B cell (primary cell): ENCODE measurements at regions not wholly inside any gene's neighbourhood (a gene's known extent, or its start where the extent isn't known, plus 50 kb on each side); places are given as distances from the start of the nearest gene placed in this dataset.

Experiments
- ATAC-seq: fragments of 200-7000 bp; cut with Tn5 transposase; one replicate; pipeline ENCODE4 v1.10.0; 2021; ENCODE audit warnings: low read depth, mild to moderate bottlenecking, moderate number of reproducible peaks, moderate library complexity
- CTCF ChIA-PET: fragments of 350-600 bp; sonication (Branson Sonifier 250); formaldehyde crosslinking; loops from one replicate; lab custom pipeline; 2021; ENCODE audit warnings: antibody characterized with exemption, inconsistent platforms; lab: Charles Lee
- POLR2A ChIA-PET: fragments of 350-600 bp; sonication (Branson Sonifier 250); formaldehyde crosslinking; loops from one replicate; lab custom pipeline; 2021; ENCODE audit warnings: antibody characterized with exemption; lab: Charles Lee
- DNase-seq: peaks from one replicate; pipeline ENCODE4 v3.0.0; 2013
- H2AFZ ChIP-seq: 2 replicates; pipeline ENCODE4 v1.6.1; 2012; ENCODE audit warnings: mild to moderate bottlenecking, low read depth, low read length; ENCODE audit not compliant: insufficient read depth, poor library complexity, severe bottlenecking
- H3K27ac ChIP-seq, 2 donors: 1 replicate in 1 of 2; 2 replicates in 1 of 2; pipeline ENCODE4 v1.5.1; 2012 to 2013; ENCODE audit warnings: low read length in 2 of 2, mild to moderate bottlenecking in 2 of 2, moderate library complexity in 1 of 2
- H3K27me3 ChIP-seq, 4 experiments: fragments of 200-600 bp in 1 of 4; sonication (generic) in 1 of 4; replicated peaks in 1 of 4; 1 replicate in 2 of 4; 2 replicates in 2 of 4; pipeline versions ENCODE4 v1.6.1 to v1.7.0; 2013 to 2016; ENCODE audit warnings: low read length in 3 of 4, mild to moderate bottlenecking in 2 of 4, mixed read lengths in 1 of 4, moderate library complexity in 1 of 4; ENCODE audit not compliant: insufficient read depth in 4 of 4, control insufficient read depth in 3 of 4; ENCODE audit errors: control extremely low read depth in 1 of 4
- H3K36me3 ChIP-seq, 2 experiments: replicated peaks in 1 of 2; 1 replicate in 1 of 2; 2 replicates in 1 of 2; pipeline versions ENCODE4 v1.6.1 to v1.7.1; 2013; ENCODE audit warnings: low read length in 1 of 2; ENCODE audit not compliant: insufficient read depth in 2 of 2, control insufficient read depth in 1 of 2; ENCODE audit errors: control extremely low read depth in 1 of 2, extremely low read depth in 1 of 2
- H3K4me1 ChIP-seq, 2 donors: fragments of 200-600 bp in 1 of 2; sonication (generic) in 1 of 2; 1 replicate in 1 of 2; 2 replicates in 1 of 2; pipeline versions ENCODE4 v1.5.1 to v1.6.1; 2013 to 2017; ENCODE audit warnings: low read length in 2 of 2; ENCODE audit not compliant: control insufficient read depth in 2 of 2, insufficient read depth in 2 of 2
- H3K4me2 ChIP-seq: replicated peaks from 2 replicates; pipeline ENCODE3; 2012; ENCODE audit warnings: mild to moderate bottlenecking, low read depth, low read length; ENCODE audit not compliant: poor library complexity, severe bottlenecking
- H3K4me3 ChIP-seq, 5 experiments: fragments of 200-600 bp in 1 of 5; sonication (generic) in 1 of 5; 1 replicate in 3 of 5; 2 replicates in 2 of 5; pipeline versions ENCODE4 v1.5.1 to v1.7.0; 2011 to 2016; ENCODE audit warnings: low read length in 4 of 5, mild to moderate bottlenecking in 4 of 5, low read depth in 2 of 5, control low read depth in 1 of 5, moderate library complexity in 1 of 5; ENCODE audit not compliant: insufficient read depth in 1 of 5; ENCODE audit errors: control extremely low read depth in 1 of 5, extremely low read depth in 1 of 5
- H3K79me2 ChIP-seq: fragments of 200-600 bp; sonication (generic); one replicate; pipeline ENCODE4 v1.6.0; 2016; ENCODE audit warnings: low read length; ENCODE audit not compliant: control insufficient read depth, insufficient read depth
- H3K9ac ChIP-seq: fragments of 200-600 bp; sonication (generic); 2 replicates; pipeline ENCODE4 v1.6.1; 2017; ENCODE audit warnings: mild to moderate bottlenecking, low read length, moderate library complexity
- H3K9me3 ChIP-seq, 3 donors: one replicate each; pipeline versions ENCODE4 v1.6.1 to v1.7.1; 2013; ENCODE audit warnings: low read length in 2 of 3; ENCODE audit not compliant: control insufficient read depth in 2 of 3, insufficient read depth in 1 of 3; ENCODE audit errors: control extremely low read depth in 1 of 3
- H4K20me1 ChIP-seq: 2 replicates; pipeline ENCODE4 v1.6.0; 2012; ENCODE audit warnings: mild to moderate bottlenecking, low read length; ENCODE audit not compliant: insufficient read depth, control insufficient read depth, poor library complexity, severe bottlenecking
- H3K27ac Mint-ChIP-seq: one replicate; pipeline ENCODE4 v1.8.0; 2021; ENCODE audit warnings: mixed read lengths
- H3K27me3 Mint-ChIP-seq: one replicate; pipeline ENCODE4 v1.8.0; 2021; ENCODE audit warnings: mixed read lengths
- H3K4me1 Mint-ChIP-seq: one replicate; pipeline ENCODE4 v1.8.0; 2021; ENCODE audit warnings: mixed read lengths
- H3K4me3 Mint-ChIP-seq: one replicate; pipeline ENCODE4 v1.8.0; 2021; ENCODE audit warnings: mixed read lengths
- H3K9me3 Mint-ChIP-seq: one replicate; pipeline ENCODE4 v1.8.0; 2022; ENCODE audit warnings: mixed read lengths; ENCODE audit not compliant: insufficient read depth
- EZH2 ChIP-seq: IDR thresholded peaks from 2 replicates; pipeline ENCODE4 v1.6.1; 2012; ENCODE audit warnings: borderline replicate concordance, low read depth, mild to moderate bottlenecking, moderate library complexity, low read length; ENCODE audit not compliant: insufficient read depth, poor library complexity, severe bottlenecking
- WGBS: methylation state at CpG from one replicate; pipeline ENCODE4 v1.1.5; 2013; ENCODE audit warnings: missing lambda C conversion rate; ENCODE audit not compliant: insufficient coverage; 5-methylcytosine and 5-hydroxymethylcytosine counted together
- intact Hi-C: fragments of 100-400 bp; cut with micrococcal nuclease; formaldehyde crosslinking; loops from one replicate; pipeline ENCODE4 v1.10.0; 2022
- TF ChIP-seq, protein P1 (sequence below): fragments of 200-600 bp; IDR thresholded peaks from one replicate; pipeline ENCODE4 v1.8.0; 2022; ENCODE audit warnings: antibody characterized with exemption, mild to moderate bottlenecking

DNA sequence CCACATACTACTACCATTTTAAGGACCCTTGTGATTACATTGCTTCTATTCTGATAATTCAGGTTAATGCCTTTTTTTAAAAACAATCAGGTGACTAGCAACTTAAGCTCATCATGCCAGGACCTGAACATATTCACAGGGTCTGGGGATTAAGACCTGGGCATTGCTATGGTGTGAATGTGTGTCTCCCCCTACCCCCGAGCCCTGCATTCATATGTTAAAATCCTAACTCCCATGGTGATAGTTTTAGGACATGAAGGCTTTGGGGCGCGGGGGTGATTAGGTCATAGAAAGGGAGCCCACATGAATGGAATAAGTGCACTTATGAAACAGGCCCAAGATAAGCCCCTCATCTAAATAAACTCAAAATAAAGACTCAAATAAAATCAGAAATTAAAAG, 734.4 kb upstream of the PABPC4L start:
- no peaks in the 10 kb centered on the region for H3K36me3 ChIP-seq
- no peak overlapping the region for H3K4me3 Mint-ChIP-seq
- no peak overlapping the region for H3K4me3 ChIP-seq
- no peak overlapping the region for H3K9ac ChIP-seq
- no peaks in the 10 kb centered on the region for H3K79me2 ChIP-seq
- no peak overlapping the region for H3K27ac Mint-ChIP-seq
- no peaks in the 10 kb centered on the region for H3K27me3 ChIP-seq
- H2AFZ ChIP-seq, result no peak overlapping the region
- H4K20me1 ChIP-seq, result no peaks in the 10 kb centered on the region
- H3K4me1 ChIP-seq, result no peaks in the 10 kb centered on the region
- ATAC-seq (no peak), DNase-seq (no peak)
- H3K4me2 ChIP-seq, result no peak overlapping the region
- intact Hi-C loops, result no loop called here
- H3K9me3 Mint-ChIP-seq, result no peaks in the 10 kb centered on the region
- no peaks in the 10 kb centered on the region for H3K27me3 Mint-ChIP-seq
- no peak for TF ChIP-seq EZH2
- TF ChIP-seq, protein P1, sequence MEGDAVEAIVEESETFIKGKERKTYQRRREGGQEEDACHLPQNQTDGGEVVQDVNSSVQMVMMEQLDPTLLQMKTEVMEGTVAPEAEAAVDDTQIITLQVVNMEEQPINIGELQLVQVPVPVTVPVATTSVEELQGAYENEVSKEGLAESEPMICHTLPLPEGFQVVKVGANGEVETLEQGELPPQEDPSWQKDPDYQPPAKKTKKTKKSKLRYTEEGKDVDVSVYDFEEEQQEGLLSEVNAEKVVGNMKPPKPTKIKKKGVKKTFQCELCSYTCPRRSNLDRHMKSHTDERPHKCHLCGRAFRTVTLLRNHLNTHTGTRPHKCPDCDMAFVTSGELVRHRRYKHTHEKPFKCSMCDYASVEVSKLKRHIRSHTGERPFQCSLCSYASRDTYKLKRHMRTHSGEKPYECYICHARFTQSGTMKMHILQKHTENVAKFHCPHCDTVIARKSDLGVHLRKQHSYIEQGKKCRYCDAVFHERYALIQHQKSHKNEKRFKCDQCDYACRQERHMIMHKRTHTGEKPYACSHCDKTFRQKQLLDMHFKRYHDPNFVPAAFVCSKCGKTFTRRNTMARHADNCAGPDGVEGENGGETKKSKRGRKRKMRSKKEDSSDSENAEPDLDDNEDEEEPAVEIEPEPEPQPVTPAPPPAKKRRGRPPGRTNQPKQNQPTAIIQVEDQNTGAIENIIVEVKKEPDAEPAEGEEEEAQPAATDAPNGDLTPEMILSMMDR, result no peak
- ChIA-PET CTCF (no interaction called here), POLR2A (no interaction called here)
- no peak overlapping the region for H3K27ac ChIP-seq
- H3K9me3 ChIP-seq, result no peaks in the 10 kb centered on the region
- no CpG with 5 or more reads among the region's 3 CpGs for WGBS
- no peaks in the 10 kb centered on the region for H3K4me1 Mint-ChIP-seq

DNA sequence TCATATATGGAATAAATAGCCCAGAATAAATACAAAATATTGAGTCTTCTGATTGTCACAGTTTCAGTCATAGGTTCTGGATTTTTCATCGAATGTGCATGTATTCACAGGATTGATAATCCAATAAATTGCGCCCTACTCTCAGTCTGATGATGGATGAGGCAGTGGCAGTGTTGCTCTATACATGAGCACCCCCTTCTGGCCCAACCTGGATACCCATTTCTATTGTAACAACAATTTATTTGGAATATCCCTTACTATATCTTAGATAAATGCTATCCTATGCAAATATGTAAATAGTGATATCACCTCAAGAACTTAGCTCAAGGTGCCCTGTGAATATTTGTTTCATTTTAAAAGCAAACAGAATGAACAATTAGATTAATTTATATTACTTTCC, 733.7 kb upstream of the PABPC4L start:
- Histone ChIP-seq H3K79me2 (no peaks in the 10 kb centered on the region), H3K4me1 (no peaks in the 10 kb centered on the region), H4K20me1 (no peaks in the 10 kb centered on the region), H3K27ac (no peak overlapping the region), H3K9me3 (no peaks in the 10 kb centered on the region), H3K9ac (no peak overlapping the region), H3K4me3 (no peak overlapping the region), H3K27me3 (no peaks in the 10 kb centered on the region), H3K4me2 (no peak overlapping the region), H3K36me3 (no peaks in the 10 kb centered on the region), H2AFZ (no peak overlapping the region)
- Mint-ChIP-seq H3K4me3 (no peak overlapping the region), H3K27me3 (no peaks in the 10 kb centered on the region), H3K9me3 (no peaks in the 10 kb centered on the region), H3K27ac (no peak overlapping the region), H3K4me1 (no peaks in the 10 kb centered on the region)
- ATAC-seq (no peak), DNase-seq (no peak)
- WGBS, result 52% methylated on average over 2 of the region's 2 CpGs
- TF ChIP-seq, protein P1, result no peak
- TF ChIP-seq EZH2, result no peak
- CTCF ChIA-PET, result no interaction called here
- intact Hi-C loops, result no loop called here
- POLR2A ChIA-PET, result no interaction called here
